ENCODE measurements at regions not wholly inside any gene's neighbourhood (a gene's known extent, or its start where the extent isn't known, plus 50 kb on each side); places are given as distances from the start of the nearest gene placed in this dataset.

DNA sequence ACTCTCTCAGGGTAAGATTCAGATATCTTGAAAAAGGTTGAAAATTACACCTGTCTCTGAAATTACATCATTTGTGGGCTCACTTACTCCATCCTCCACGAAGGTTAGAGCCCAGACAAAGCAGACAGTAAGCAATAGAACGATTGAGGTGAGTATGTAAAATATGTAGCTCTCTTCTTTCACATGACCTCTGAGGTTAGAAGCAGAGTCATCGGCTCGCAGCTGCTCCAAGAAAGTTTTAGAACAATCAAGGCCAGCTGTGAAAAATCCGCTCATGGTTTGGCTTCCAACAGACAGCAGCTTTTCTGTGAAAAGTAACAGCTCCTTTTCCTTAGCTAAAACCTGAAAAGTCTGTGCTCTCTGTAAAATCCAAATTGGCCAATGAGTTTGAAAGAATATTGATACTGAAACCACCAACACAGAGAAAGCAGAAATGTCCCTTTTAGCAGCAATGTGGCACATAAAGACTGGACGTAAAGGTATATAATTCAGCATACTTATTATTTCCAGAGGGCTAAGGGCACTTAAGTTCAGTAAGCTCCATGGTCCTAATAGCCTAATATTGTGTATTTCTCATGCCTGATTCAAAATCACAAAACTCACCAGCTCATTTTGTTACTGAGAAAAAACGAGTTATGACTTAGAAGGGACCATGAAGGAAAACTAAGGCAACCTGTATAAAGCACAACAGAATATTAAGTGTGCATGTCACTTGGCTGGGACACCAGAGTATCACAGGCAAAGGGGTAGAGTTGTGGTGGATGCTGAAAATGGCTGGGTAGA is 78.2 kb downstream of the FAM76B start:
- no peak overlapping the region for H3K4me3 ChIP-seq (ENCODE audit: low read depth, low read length)
- DNase-seq (ENCODE audit: low read depth, low spot score), result peak; percentile 59
- in situ Hi-C loops (cut with HindIII; ENCODE audit: low sequenced_read_pairs), result loop anchor here (10.0 kb wide), 1 partner anchor 647 kb away; the partner anchor contains the start of gene SRSF8
- TF ChIP-seq, protein P1, sequence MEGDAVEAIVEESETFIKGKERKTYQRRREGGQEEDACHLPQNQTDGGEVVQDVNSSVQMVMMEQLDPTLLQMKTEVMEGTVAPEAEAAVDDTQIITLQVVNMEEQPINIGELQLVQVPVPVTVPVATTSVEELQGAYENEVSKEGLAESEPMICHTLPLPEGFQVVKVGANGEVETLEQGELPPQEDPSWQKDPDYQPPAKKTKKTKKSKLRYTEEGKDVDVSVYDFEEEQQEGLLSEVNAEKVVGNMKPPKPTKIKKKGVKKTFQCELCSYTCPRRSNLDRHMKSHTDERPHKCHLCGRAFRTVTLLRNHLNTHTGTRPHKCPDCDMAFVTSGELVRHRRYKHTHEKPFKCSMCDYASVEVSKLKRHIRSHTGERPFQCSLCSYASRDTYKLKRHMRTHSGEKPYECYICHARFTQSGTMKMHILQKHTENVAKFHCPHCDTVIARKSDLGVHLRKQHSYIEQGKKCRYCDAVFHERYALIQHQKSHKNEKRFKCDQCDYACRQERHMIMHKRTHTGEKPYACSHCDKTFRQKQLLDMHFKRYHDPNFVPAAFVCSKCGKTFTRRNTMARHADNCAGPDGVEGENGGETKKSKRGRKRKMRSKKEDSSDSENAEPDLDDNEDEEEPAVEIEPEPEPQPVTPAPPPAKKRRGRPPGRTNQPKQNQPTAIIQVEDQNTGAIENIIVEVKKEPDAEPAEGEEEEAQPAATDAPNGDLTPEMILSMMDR (IDR thresholded peaks at IDR 0.05; ENCODE audit: low read depth, low read length), result no peak

DNA sequence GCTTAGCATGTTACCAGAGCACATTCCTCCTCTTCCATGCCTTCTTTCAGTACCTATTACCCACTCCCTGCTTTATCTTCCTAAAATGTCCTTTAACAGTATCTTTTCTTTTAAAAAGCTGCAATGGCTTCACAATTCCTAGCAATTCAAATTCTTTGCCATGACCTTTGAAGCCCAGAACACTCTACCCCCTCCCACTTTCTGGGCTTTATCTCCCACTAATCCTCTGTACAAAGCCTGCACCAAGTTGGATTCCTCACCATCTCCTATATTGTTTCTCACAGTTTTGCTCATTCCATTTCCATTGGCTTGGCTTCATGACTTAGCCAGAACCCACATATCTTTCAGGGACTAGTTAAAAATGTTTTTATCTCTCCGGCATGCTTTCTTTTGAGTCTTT is 80.9 kb downstream of the FAM76B start:
- DNase-seq (ENCODE audit: low read depth, low spot score), result no peak
- in situ Hi-C loops (cut with HindIII; ENCODE audit: low sequenced_read_pairs), result no loop called here
- no peak overlapping the region for H3K4me3 ChIP-seq (ENCODE audit: low read depth, low read length)
- TF ChIP-seq, protein P1 (IDR thresholded peaks at IDR 0.05; ENCODE audit: low read depth, low read length), result no peak

DNA sequence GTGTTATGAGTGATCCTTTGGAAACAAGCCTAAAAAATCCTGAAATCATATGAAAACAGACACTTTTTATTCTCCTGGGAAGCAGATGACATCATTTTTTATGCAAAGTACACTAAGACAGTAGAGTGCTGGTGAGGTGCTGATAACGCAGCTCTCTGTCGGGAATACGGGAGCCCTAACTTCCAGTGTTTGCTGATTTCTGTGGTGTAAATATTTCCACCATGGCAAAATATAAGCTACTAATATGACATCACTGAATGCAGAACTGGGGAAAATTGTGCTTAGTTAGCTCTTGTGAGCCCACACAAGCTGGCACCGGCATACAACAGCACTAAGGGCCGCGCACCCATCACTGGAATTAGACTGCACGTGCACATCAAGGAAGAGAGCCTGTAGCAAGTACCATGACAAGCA is 82.6 kb downstream of the FAM76B start:
- in situ Hi-C loops (cut with HindIII; ENCODE audit: low sequenced_read_pairs), result no loop called here
- DNase-seq (ENCODE audit: low read depth, low spot score), result no peak
- TF ChIP-seq, protein P1 (IDR thresholded peaks at IDR 0.05; ENCODE audit: low read depth, low read length), result no peak
- no peak overlapping the region for H3K4me3 ChIP-seq (ENCODE audit: low read depth, low read length)

DNA sequence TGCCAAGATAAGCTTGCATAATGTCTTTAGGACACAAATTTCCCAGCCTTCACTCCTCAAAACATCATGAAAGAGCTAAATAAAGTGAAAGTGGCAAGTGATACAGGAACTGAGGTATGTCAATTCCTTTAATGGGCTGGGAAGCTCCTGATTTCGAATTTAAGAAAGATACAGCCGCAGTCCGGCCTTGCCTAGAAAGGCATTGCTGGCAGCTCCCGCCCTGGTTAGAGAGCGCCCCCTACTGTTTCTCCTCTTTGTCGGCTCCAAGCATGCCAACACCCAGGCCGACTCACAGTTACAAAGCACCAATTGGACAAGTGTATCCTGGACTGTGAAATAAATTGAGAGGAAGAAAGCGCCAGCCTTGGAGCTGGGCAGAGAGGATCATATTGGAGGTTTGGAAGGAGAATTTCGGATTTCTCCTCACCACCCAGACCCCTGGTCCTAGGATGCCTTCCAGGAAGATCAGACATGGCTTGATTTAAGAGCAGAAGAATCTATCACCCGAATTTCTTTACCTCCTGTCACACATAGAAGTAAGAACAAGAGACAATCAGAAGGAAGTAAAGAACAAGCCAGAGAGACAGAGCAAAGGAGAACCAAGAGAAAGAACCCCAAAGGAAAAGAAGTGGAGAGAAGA is 84.0 kb downstream of the FAM76B start:
- peak; percentile 89 for DNase-seq (ENCODE audit: low read depth, low spot score)
- TF ChIP-seq, protein P1 (IDR thresholded peaks at IDR 0.05; ENCODE audit: low read depth, low read length), result peak; percentile 95
- H3K4me3 ChIP-seq (ENCODE audit: low read depth, low read length), result no peak overlapping the region
- in situ Hi-C loops (cut with HindIII; ENCODE audit: low sequenced_read_pairs), result no loop called here

DNA sequence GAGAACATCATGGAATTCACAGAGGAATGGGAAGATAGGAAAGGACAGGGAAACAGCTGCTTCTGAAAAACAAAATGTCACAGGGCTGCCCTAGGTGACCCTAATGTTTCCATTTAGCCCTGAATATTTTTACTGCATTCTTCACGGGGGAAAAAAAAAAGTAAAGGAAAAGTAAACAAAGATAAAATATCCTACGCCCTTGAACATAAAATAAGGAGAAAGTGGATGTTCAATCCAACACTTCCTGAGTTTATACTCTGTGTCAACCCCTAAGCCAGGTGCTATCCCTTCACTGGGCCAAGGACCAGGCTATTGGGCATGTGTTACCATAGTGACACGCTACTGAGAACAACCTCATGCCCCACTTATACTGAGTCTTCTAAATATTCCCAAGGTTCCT is 84.7 kb downstream of the FAM76B start:
- TF ChIP-seq, protein P1 (IDR thresholded peaks at IDR 0.05; ENCODE audit: low read depth, low read length), result no peak
- H3K4me3 ChIP-seq (ENCODE audit: low read depth, low read length), result no peak overlapping the region
- in situ Hi-C loops (cut with HindIII; ENCODE audit: low sequenced_read_pairs), result no loop called here
- DNase-seq (ENCODE audit: low read depth, low spot score), result no peak

DNA sequence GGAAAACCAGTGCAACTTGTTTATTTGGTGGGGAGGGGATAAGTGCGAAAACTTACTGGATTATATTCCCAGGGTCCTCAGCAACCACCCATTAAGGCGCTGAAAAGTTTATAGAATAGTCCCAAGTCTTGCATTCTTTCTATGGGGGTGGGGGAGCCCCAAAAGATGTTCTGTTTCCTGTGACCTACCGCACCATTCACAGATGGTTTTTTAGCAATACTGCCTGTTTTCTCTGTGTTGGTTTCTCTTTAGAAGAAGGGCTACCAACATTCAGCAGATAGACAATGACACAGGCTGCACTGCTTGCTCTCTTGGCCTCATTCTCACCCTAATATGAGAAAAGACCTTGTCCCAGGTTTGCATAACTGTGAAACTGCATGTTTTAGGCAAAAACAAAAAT is 86.5 kb downstream of the FAM76B start:
- H3K4me3 ChIP-seq (ENCODE audit: low read depth, low read length), result no peak overlapping the region
- TF ChIP-seq, protein P1 (IDR thresholded peaks at IDR 0.05; ENCODE audit: low read depth, low read length), result no peak
- in situ Hi-C loops (cut with HindIII; ENCODE audit: low sequenced_read_pairs), result no loop called here
- no peak for DNase-seq (ENCODE audit: low read depth, low spot score)
